ENCODE measurements at regions not wholly inside any gene's neighbourhood (a gene's known extent, or its start where the extent isn't known, plus 50 kb on each side); places are given as distances from the start of the nearest gene placed in this dataset.

DNA sequence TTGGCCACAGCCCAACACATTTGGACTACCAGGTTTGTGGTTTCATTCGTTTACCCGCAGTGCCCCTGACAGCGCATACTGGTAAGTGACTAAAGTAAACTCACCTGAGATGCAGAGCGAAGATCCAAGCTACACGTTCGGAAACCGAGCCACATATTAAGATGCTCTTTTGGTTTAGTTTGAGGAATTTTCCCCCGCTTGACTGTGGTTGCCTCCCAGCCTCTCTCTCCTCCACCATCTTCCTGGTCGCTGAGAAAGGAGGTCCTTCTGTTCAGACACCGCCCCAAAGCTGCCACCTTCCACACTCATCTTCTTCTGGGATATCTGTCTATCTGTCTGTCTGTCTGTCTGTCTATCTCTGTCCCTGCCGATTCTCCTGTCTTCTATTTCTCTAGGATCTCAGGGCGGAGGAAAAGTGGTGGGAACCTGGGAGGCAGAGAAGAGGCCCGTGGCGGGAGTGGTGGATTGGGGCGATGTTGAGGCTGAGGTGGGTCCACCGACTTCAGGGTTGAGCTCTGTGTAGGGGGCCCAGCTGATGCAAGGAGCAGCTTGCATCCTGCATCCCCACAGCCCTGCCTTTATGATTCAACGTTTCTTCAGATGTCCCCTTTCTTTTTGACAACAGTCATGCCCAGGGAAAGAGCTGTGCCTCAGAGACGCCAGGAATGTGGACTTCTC lies 196.9 kb upstream of the ZNF184 start:
- Histone ChIP-seq H3K23ac (ENCODE audit: low read depth, low read length, poor library complexity) (no peak overlapping the region), H3K4ac (ENCODE audit: low read length) (no peak overlapping the region), H3K18ac (ENCODE audit: low read length) (no peak overlapping the region), H2AFZ (ENCODE audit: low read length) (no peak overlapping the region), H2BK15ac (ENCODE audit: low read length) (no peak overlapping the region), H2BK120ac (ENCODE audit: low read depth, low read length) (no peak overlapping the region), H2BK5ac (ENCODE audit: low read length) (no peak overlapping the region), H3K27me3 (ENCODE audit: control insufficient read depth in 3 of 3, insufficient read depth in 3 of 3, low read depth in 1 of 3, low read length in 3 of 3) (peaks cover 0 to 52% (median 23%) of the 10 kb centered on the region in 3 experiments), H3K4me1 (ENCODE audit: control insufficient read depth in 2 of 2, insufficient read depth in 1 of 2, low read depth in 1 of 2, low read length in 2 of 2) (peaks cover 3 to 9% of the 10 kb centered on the region in 2 donors), H2BK12ac (ENCODE audit: low read length) (no peak overlapping the region), H3K4me2 (ENCODE audit: insufficient read depth, low read length, poor library complexity, severe bottlenecking) (peak overlapping the region; percentile 27), H3K9me3 (replicated peaks in 1 of 2; ENCODE audit: control insufficient read depth in 2 of 2, insufficient read depth in 1 of 2, low read depth in 1 of 2, low read length in 2 of 2) (no peaks in the 10 kb centered on the region), H3K36me3 (replicated peaks in 1 of 2; ENCODE audit: control insufficient read depth in 2 of 2, insufficient read depth in 2 of 2, low read length in 2 of 2) (no peaks in the 10 kb centered on the region), H4K91ac (ENCODE audit: low read depth, low read length, poor library complexity) (no peak overlapping the region), H3K27ac (replicated peaks; ENCODE audit: low read length) (no peak overlapping the region), H4K8ac (ENCODE audit: low read depth, low read length) (no peak overlapping the region), H3K14ac (ENCODE audit: low read length) (no peak overlapping the region), H3K79me1 (ENCODE audit: low read depth, low read length) (no peaks in the 10 kb centered on the region), H3K4me3 (ENCODE audit: low read length in 2 of 2) (peak overlapping the region; percentile 18 to 24), H3K9ac (ENCODE audit: low read depth, low read length, poor library complexity) (peak overlapping the region; percentile 4), H2AK5ac (ENCODE audit: low read depth, low read length) (no peak overlapping the region)
- DNase-seq (ENCODE audit: low spot score), result no peak
- no CpG with 5 or more reads among the region's 18 CpGs for WGBS, 2 donors (ENCODE audit: extremely low coverage in 2 of 2, insufficient read length in 2 of 2, insufficient replicate concordance in 1 of 2)

DNA sequence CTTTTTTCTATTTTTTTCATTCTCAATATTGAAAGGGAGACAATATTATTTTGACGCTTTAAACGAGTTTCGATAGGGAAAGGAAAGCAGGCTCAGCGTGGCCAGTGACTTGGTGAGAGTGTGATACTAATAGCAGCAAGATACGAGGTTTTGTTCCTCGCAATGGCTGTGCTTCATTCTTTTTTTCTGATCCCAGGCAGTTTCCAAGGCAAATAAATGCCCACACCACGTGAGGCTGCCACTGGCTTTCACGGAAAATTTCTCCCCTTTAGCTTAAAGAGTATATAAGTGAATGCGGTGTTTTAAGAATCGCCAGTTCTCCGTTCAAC lies 196.4 kb upstream of the ZNF184 start:
- Histone ChIP-seq H3K4me1 (ENCODE audit: control insufficient read depth in 2 of 2, insufficient read depth in 1 of 2, low read depth in 1 of 2, low read length in 2 of 2) (peaks cover 3 to 9% of the 10 kb centered on the region in 2 donors), H3K9ac (ENCODE audit: low read depth, low read length, poor library complexity) (no peak overlapping the region), H4K8ac (ENCODE audit: low read depth, low read length) (no peak overlapping the region), H3K4me3 (ENCODE audit: low read length in 2 of 2) (peak overlapping the region in 1 of 2 donors; percentile 24), H3K23ac (ENCODE audit: low read depth, low read length, poor library complexity) (no peak overlapping the region), H2AFZ (ENCODE audit: low read length) (no peak overlapping the region), H3K9me3 (replicated peaks in 1 of 2; ENCODE audit: control insufficient read depth in 2 of 2, insufficient read depth in 1 of 2, low read depth in 1 of 2, low read length in 2 of 2) (no peaks in the 10 kb centered on the region), H3K4ac (ENCODE audit: low read length) (no peak overlapping the region), H4K91ac (ENCODE audit: low read depth, low read length, poor library complexity) (no peak overlapping the region), H3K18ac (ENCODE audit: low read length) (no peak overlapping the region), H2BK12ac (ENCODE audit: low read length) (no peak overlapping the region), H3K27me3 (ENCODE audit: control insufficient read depth in 3 of 3, insufficient read depth in 3 of 3, low read depth in 1 of 3, low read length in 3 of 3) (peaks cover 0 to 52% (median 23%) of the 10 kb centered on the region in 3 experiments), H2BK120ac (ENCODE audit: low read depth, low read length) (no peak overlapping the region), H2BK15ac (ENCODE audit: low read length) (no peak overlapping the region), H3K14ac (ENCODE audit: low read length) (no peak overlapping the region), H3K4me2 (ENCODE audit: insufficient read depth, low read length, poor library complexity, severe bottlenecking) (no peak overlapping the region), H2AK5ac (ENCODE audit: low read depth, low read length) (no peak overlapping the region), H2BK5ac (ENCODE audit: low read length) (no peak overlapping the region), H3K79me1 (ENCODE audit: low read depth, low read length) (no peaks in the 10 kb centered on the region), H3K36me3 (replicated peaks in 1 of 2; ENCODE audit: control insufficient read depth in 2 of 2, insufficient read depth in 2 of 2, low read length in 2 of 2) (no peaks in the 10 kb centered on the region), H3K27ac (replicated peaks; ENCODE audit: low read length) (no peak overlapping the region)
- DNase-seq (ENCODE audit: low spot score), result no peak
- no CpG with 5 or more reads among the region's 11 CpGs for WGBS, 2 donors (ENCODE audit: extremely low coverage in 2 of 2, insufficient read length in 2 of 2, insufficient replicate concordance in 1 of 2)

GRCh38 chr6:27668442-27669294 lies 195.8 kb upstream of the ZNF184 start:
- Histone ChIP-seq H2BK12ac (ENCODE audit: low read length) (no peak overlapping the region), H3K36me3 (replicated peaks in 1 of 2; ENCODE audit: control insufficient read depth in 2 of 2, insufficient read depth in 2 of 2, low read length in 2 of 2) (no peaks in the 10 kb centered on the region), H2AFZ (ENCODE audit: low read length) (no peak overlapping the region), H3K4me2 (ENCODE audit: insufficient read depth, low read length, poor library complexity, severe bottlenecking) (no peak overlapping the region), H2BK120ac (ENCODE audit: low read depth, low read length) (no peak overlapping the region), H3K4me3 (ENCODE audit: low read length in 2 of 2) (peak overlapping the region; percentile 3 to 28), H3K9ac (ENCODE audit: low read depth, low read length, poor library complexity) (no peak overlapping the region), H2BK15ac (ENCODE audit: low read length) (no peak overlapping the region), H4K8ac (ENCODE audit: low read depth, low read length) (no peak overlapping the region), H3K9me3 (replicated peaks in 1 of 2; ENCODE audit: control insufficient read depth in 2 of 2, insufficient read depth in 1 of 2, low read depth in 1 of 2, low read length in 2 of 2) (no peaks in the 10 kb centered on the region), H3K23ac (ENCODE audit: low read depth, low read length, poor library complexity) (no peak overlapping the region), H2BK5ac (ENCODE audit: low read length) (no peak overlapping the region), H2AK5ac (ENCODE audit: low read depth, low read length) (no peak overlapping the region), H3K14ac (ENCODE audit: low read length) (no peak overlapping the region), H3K79me1 (ENCODE audit: low read depth, low read length) (no peaks in the 10 kb centered on the region), H3K4ac (ENCODE audit: low read length) (no peak overlapping the region), H3K27me3 (ENCODE audit: control insufficient read depth in 3 of 3, insufficient read depth in 3 of 3, low read depth in 1 of 3, low read length in 3 of 3) (peaks cover 0 to 52% (median 23%) of the 10 kb centered on the region in 3 experiments), H3K4me1 (ENCODE audit: control insufficient read depth in 2 of 2, insufficient read depth in 1 of 2, low read depth in 1 of 2, low read length in 2 of 2) (peaks cover 3 to 9% of the 10 kb centered on the region in 2 donors), H3K18ac (ENCODE audit: low read length) (no peak overlapping the region), H3K27ac (replicated peaks; ENCODE audit: low read length) (no peak overlapping the region), H4K91ac (ENCODE audit: low read depth, low read length, poor library complexity) (no peak overlapping the region)
- no peak for DNase-seq (ENCODE audit: low spot score)
- WGBS, 2 donors (ENCODE audit: extremely low coverage in 2 of 2, insufficient read length in 2 of 2, insufficient replicate concordance in 1 of 2), result 100% methylated on average over 1 of the region's 36 CpGs; no CpG with 5 or more reads in 1 of the 2 donors
